B cell (primary cell): ENCODE measurements at regions not wholly inside any gene's neighbourhood (a gene's known extent, or its start where the extent isn't known, plus 50 kb on each side); places are given as distances from the start of the nearest gene placed in this dataset.
A peak's percentile ranks its signal among the peaks of the same experiment; 100 is the strongest.

Experiments used
- ATAC-seq: fragments of 200-7000 bp; cut with Tn5 transposase; one replicate; pipeline ENCODE4 v1.10.0; 2021; ENCODE audit warnings: low read depth, mild to moderate bottlenecking, moderate number of reproducible peaks, moderate library complexity
- CTCF ChIA-PET: fragments of 350-600 bp; sonication (Branson Sonifier 250); formaldehyde crosslinking; loops from one replicate; lab custom pipeline; 2021; ENCODE audit warnings: antibody characterized with exemption, inconsistent platforms; lab: Charles Lee
- POLR2A ChIA-PET: fragments of 350-600 bp; sonication (Branson Sonifier 250); formaldehyde crosslinking; loops from one replicate; lab custom pipeline; 2021; ENCODE audit warnings: antibody characterized with exemption; lab: Charles Lee
- DNase-seq: peaks from one replicate; pipeline ENCODE4 v3.0.0; 2013
- H2AFZ ChIP-seq: 2 replicates; pipeline ENCODE4 v1.6.1; 2012; ENCODE audit warnings: mild to moderate bottlenecking, low read depth, low read length; ENCODE audit not compliant: insufficient read depth, poor library complexity, severe bottlenecking
- H3K27ac ChIP-seq, 2 donors: 1 replicate in 1 of 2; 2 replicates in 1 of 2; pipeline ENCODE4 v1.5.1; 2012 to 2013; ENCODE audit warnings: low read length in 2 of 2, mild to moderate bottlenecking in 2 of 2, moderate library complexity in 1 of 2
- H3K27me3 ChIP-seq, 4 experiments: fragments of 200-600 bp in 1 of 4; sonication (generic) in 1 of 4; replicated peaks in 1 of 4; 1 replicate in 2 of 4; 2 replicates in 2 of 4; pipeline versions ENCODE4 v1.6.1 to v1.7.0; 2013 to 2016; ENCODE audit warnings: low read length in 3 of 4, mild to moderate bottlenecking in 2 of 4, mixed read lengths in 1 of 4, moderate library complexity in 1 of 4; ENCODE audit not compliant: insufficient read depth in 4 of 4, control insufficient read depth in 3 of 4; ENCODE audit errors: control extremely low read depth in 1 of 4
- H3K36me3 ChIP-seq, 2 experiments: replicated peaks in 1 of 2; 1 replicate in 1 of 2; 2 replicates in 1 of 2; pipeline versions ENCODE4 v1.6.1 to v1.7.1; 2013; ENCODE audit warnings: low read length in 1 of 2; ENCODE audit not compliant: insufficient read depth in 2 of 2, control insufficient read depth in 1 of 2; ENCODE audit errors: control extremely low read depth in 1 of 2, extremely low read depth in 1 of 2
- H3K4me1 ChIP-seq, 2 donors: fragments of 200-600 bp in 1 of 2; sonication (generic) in 1 of 2; 1 replicate in 1 of 2; 2 replicates in 1 of 2; pipeline versions ENCODE4 v1.5.1 to v1.6.1; 2013 to 2017; ENCODE audit warnings: low read length in 2 of 2; ENCODE audit not compliant: control insufficient read depth in 2 of 2, insufficient read depth in 2 of 2
- H3K4me2 ChIP-seq: replicated peaks from 2 replicates; pipeline ENCODE3; 2012; ENCODE audit warnings: mild to moderate bottlenecking, low read depth, low read length; ENCODE audit not compliant: poor library complexity, severe bottlenecking
- H3K4me3 ChIP-seq, 5 experiments: fragments of 200-600 bp in 1 of 5; sonication (generic) in 1 of 5; 1 replicate in 3 of 5; 2 replicates in 2 of 5; pipeline versions ENCODE4 v1.5.1 to v1.7.0; 2011 to 2016; ENCODE audit warnings: low read length in 4 of 5, mild to moderate bottlenecking in 4 of 5, low read depth in 2 of 5, control low read depth in 1 of 5, moderate library complexity in 1 of 5; ENCODE audit not compliant: insufficient read depth in 1 of 5; ENCODE audit errors: control extremely low read depth in 1 of 5, extremely low read depth in 1 of 5
- H3K79me2 ChIP-seq: fragments of 200-600 bp; sonication (generic); one replicate; pipeline ENCODE4 v1.6.0; 2016; ENCODE audit warnings: low read length; ENCODE audit not compliant: control insufficient read depth, insufficient read depth
- H3K9ac ChIP-seq: fragments of 200-600 bp; sonication (generic); 2 replicates; pipeline ENCODE4 v1.6.1; 2017; ENCODE audit warnings: mild to moderate bottlenecking, low read length, moderate library complexity
- H3K9me3 ChIP-seq, 3 donors: one replicate each; pipeline versions ENCODE4 v1.6.1 to v1.7.1; 2013; ENCODE audit warnings: low read length in 2 of 3; ENCODE audit not compliant: control insufficient read depth in 2 of 3, insufficient read depth in 1 of 3; ENCODE audit errors: control extremely low read depth in 1 of 3
- H4K20me1 ChIP-seq: 2 replicates; pipeline ENCODE4 v1.6.0; 2012; ENCODE audit warnings: mild to moderate bottlenecking, low read length; ENCODE audit not compliant: insufficient read depth, control insufficient read depth, poor library complexity, severe bottlenecking
- H3K27ac Mint-ChIP-seq: one replicate; pipeline ENCODE4 v1.8.0; 2021; ENCODE audit warnings: mixed read lengths
- H3K27me3 Mint-ChIP-seq: one replicate; pipeline ENCODE4 v1.8.0; 2021; ENCODE audit warnings: mixed read lengths
- H3K4me1 Mint-ChIP-seq: one replicate; pipeline ENCODE4 v1.8.0; 2021; ENCODE audit warnings: mixed read lengths
- H3K4me3 Mint-ChIP-seq: one replicate; pipeline ENCODE4 v1.8.0; 2021; ENCODE audit warnings: mixed read lengths
- H3K9me3 Mint-ChIP-seq: one replicate; pipeline ENCODE4 v1.8.0; 2022; ENCODE audit warnings: mixed read lengths; ENCODE audit not compliant: insufficient read depth
- EZH2 ChIP-seq: IDR thresholded peaks from 2 replicates; pipeline ENCODE4 v1.6.1; 2012; ENCODE audit warnings: borderline replicate concordance, low read depth, mild to moderate bottlenecking, moderate library complexity, low read length; ENCODE audit not compliant: insufficient read depth, poor library complexity, severe bottlenecking
- WGBS: methylation state at CpG from one replicate; pipeline ENCODE4 v1.1.5; 2013; ENCODE audit warnings: missing lambda C conversion rate; ENCODE audit not compliant: insufficient coverage; 5-methylcytosine and 5-hydroxymethylcytosine counted together
- intact Hi-C: fragments of 100-400 bp; cut with micrococcal nuclease; formaldehyde crosslinking; loops from one replicate; pipeline ENCODE4 v1.10.0; 2022
- TF ChIP-seq, protein P1 (sequence below): fragments of 200-600 bp; IDR thresholded peaks from one replicate; pipeline ENCODE4 v1.8.0; 2022; ENCODE audit warnings: antibody characterized with exemption, mild to moderate bottlenecking

GRCh38 chr3:111385971-111386495, 156.0 kb upstream of the CD96 start:
- no peak overlapping the region for H3K4me2 ChIP-seq
- H3K9me3 Mint-ChIP-seq: no peaks in the 10 kb centered on the region
- ATAC-seq: no peak
- no peak overlapping the region for H3K4me3 ChIP-seq
- H3K27ac ChIP-seq: no peak overlapping the region
- no peaks in the 10 kb centered on the region for H3K9me3 ChIP-seq
- no peaks in the 10 kb centered on the region for H3K4me1 ChIP-seq
- H2AFZ ChIP-seq: no peak overlapping the region
- TF ChIP-seq, protein P1, sequence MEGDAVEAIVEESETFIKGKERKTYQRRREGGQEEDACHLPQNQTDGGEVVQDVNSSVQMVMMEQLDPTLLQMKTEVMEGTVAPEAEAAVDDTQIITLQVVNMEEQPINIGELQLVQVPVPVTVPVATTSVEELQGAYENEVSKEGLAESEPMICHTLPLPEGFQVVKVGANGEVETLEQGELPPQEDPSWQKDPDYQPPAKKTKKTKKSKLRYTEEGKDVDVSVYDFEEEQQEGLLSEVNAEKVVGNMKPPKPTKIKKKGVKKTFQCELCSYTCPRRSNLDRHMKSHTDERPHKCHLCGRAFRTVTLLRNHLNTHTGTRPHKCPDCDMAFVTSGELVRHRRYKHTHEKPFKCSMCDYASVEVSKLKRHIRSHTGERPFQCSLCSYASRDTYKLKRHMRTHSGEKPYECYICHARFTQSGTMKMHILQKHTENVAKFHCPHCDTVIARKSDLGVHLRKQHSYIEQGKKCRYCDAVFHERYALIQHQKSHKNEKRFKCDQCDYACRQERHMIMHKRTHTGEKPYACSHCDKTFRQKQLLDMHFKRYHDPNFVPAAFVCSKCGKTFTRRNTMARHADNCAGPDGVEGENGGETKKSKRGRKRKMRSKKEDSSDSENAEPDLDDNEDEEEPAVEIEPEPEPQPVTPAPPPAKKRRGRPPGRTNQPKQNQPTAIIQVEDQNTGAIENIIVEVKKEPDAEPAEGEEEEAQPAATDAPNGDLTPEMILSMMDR: no peak
- no peak for TF ChIP-seq EZH2
- intact Hi-C loops: no loop called here
- no peaks in the 10 kb centered on the region for H3K36me3 ChIP-seq
- H3K9ac ChIP-seq: no peak overlapping the region
- no peak overlapping the region for H3K4me3 Mint-ChIP-seq
- CTCF ChIA-PET: no interaction called here
- POLR2A ChIA-PET: no interaction called here
- H4K20me1 ChIP-seq: no peaks in the 10 kb centered on the region
- no peaks in the 10 kb centered on the region for H3K79me2 ChIP-seq
- H3K27me3 ChIP-seq: no peaks in the 10 kb centered on the region
- WGBS: 100% methylated on average over 4 of the region's 4 CpGs
- peaks cover 3% of the 10 kb centered on the region for H3K27me3 Mint-ChIP-seq
- DNase-seq: no peak
- no peak overlapping the region for H3K27ac Mint-ChIP-seq
- no peaks in the 10 kb centered on the region for H3K4me1 Mint-ChIP-seq

- H2AFZ ChIP-seq: no peak overlapping the region
- ATAC-seq: peak; percentile 31
- H4K20me1 ChIP-seq: no peaks in the 10 kb centered on the region
- H3K27ac ChIP-seq: no peak overlapping the region
- POLR2A ChIA-PET: no interaction called here
- no peaks in the 10 kb centered on the region for H3K27me3 ChIP-seq
- H3K4me2 ChIP-seq: no peak overlapping the region
- Mint-ChIP-seq H3K4me3 (no peak overlapping the region), H3K27ac (no peak overlapping the region), H3K9me3 (peaks cover 2% of the 10 kb centered on the region), H3K27me3 (no peaks in the 10 kb centered on the region), H3K4me1 (peaks cover 6% of the 10 kb centered on the region)
- CTCF ChIA-PET: no interaction called here
- no peaks in the 10 kb centered on the region for H3K36me3 ChIP-seq
- DNase-seq: peak; percentile 34
- no peak overlapping the region for H3K4me3 ChIP-seq
- H3K9me3 ChIP-seq: peaks cover 0 to 9% (median 0%) of the 10 kb centered on the region in 3 donors
- H3K79me2 ChIP-seq: no peaks in the 10 kb centered on the region
- H3K9ac ChIP-seq: no peak overlapping the region
- intact Hi-C loops: no loop called here
- WGBS: 54% methylated on average over 2 of the region's 2 CpGs
- TF ChIP-seq, protein P1: no peak
- H3K4me1 ChIP-seq: no peaks in the 10 kb centered on the region
Measured at GRCh38 chr3:111392894-111393398, 149.1 kb upstream of the CD96 start.
